H1 (cell line): ENCODE measurements at regions not wholly inside any gene's neighbourhood (a gene's known extent, or its start where the extent isn't known, plus 50 kb on each side); places are given as distances from the start of the nearest gene placed in this dataset.

Source experiments
- CTCF ChIA-PET: fragments of 300-600 bp; sonication (Branson Sonifier 250); formaldehyde crosslinking; loops from one replicate; lab custom pipeline; 2021; ENCODE audit not compliant: partially characterized antibody; lab: Charles Lee
- POLR2A ChIA-PET: fragments of 300-600 bp; sonication (Branson Sonifier 250); formaldehyde crosslinking; loops from one replicate; lab custom pipeline; 2021; ENCODE audit warnings: inconsistent platforms; ENCODE audit not compliant: partially characterized antibody; lab: Charles Lee
- DNase-seq, 2 experiments: peaks; one replicate each; pipeline versions ENCODE4 v3.0.0 to v3.0.0-alpha.2; 2010 to 2022; ENCODE audit warnings: low spot score in 2 of 2, low read depth in 1 of 2, mixed read lengths in 1 of 2
- FAIRE-seq: peaks from 2 replicates; lab custom pipeline; 2011; peaks lifted over from hg19 to GRCh38; lab: Jason Lieb, UNC
- H2AFZ ChIP-seq: 2 replicates; pipeline ENCODE4 v1.8.1; 2012; ENCODE audit warnings: low read length, inconsistent platforms
- H2AK5ac ChIP-seq: 2 replicates; pipeline ENCODE4 v1.6.1; 2013; ENCODE audit warnings: low read depth, low read length
- H2BK120ac ChIP-seq: replicated peaks from 2 replicates; pipeline ENCODE3; 2013; ENCODE audit warnings: low read depth, low read length, inconsistent platforms
- H2BK12ac ChIP-seq: 2 replicates; pipeline ENCODE4 v1.6.1; 2013; ENCODE audit warnings: low read depth, low read length
- H2BK15ac ChIP-seq: 2 replicates; pipeline ENCODE4 v1.6.1; 2013; ENCODE audit warnings: low read length
- H2BK20ac ChIP-seq: 2 replicates; pipeline ENCODE4 v1.6.1; 2013; ENCODE audit warnings: low read length
- H2BK5ac ChIP-seq: 2 replicates; pipeline ENCODE4 v1.6.1; 2013; ENCODE audit warnings: low read depth, low read length
- H3K14ac ChIP-seq: 2 replicates; pipeline ENCODE4 v1.6.1; 2013; ENCODE audit warnings: inconsistent platforms; ENCODE audit not compliant: insufficient read length
- H3K18ac ChIP-seq: 2 replicates; pipeline ENCODE4 v1.6.1; 2013; ENCODE audit warnings: low read length; ENCODE audit errors: extremely low read depth
- H3K23ac ChIP-seq: 2 replicates; pipeline ENCODE4 v1.6.1; 2013; ENCODE audit warnings: inconsistent platforms; ENCODE audit not compliant: insufficient read length
- H3K23me2 ChIP-seq: 2 replicates; pipeline ENCODE4 v1.6.1; 2013; ENCODE audit warnings: low read depth, low read length
- H3K27ac ChIP-seq: 2 replicates; pipeline ENCODE4 v1.6.1; 2011; ENCODE audit warnings: low read depth, low read length, inconsistent platforms
- H3K27me3 ChIP-seq, 4 experiments: replicated peaks in 1 of 4; 1 replicate in 1 of 4; 2 replicates in 3 of 4; pipeline versions ENCODE4 v1.6.1 to v1.8.1; 2011 to 2013; ENCODE audit warnings: low read length in 3 of 4, mild to moderate bottlenecking in 3 of 4, inconsistent platforms in 2 of 4, mixed read lengths in 2 of 4, moderate library complexity in 1 of 4; ENCODE audit not compliant: control insufficient read depth in 3 of 4, insufficient read depth in 3 of 4; ENCODE audit errors: extremely low read depth in 1 of 4
- H3K36me3 ChIP-seq, 4 experiments: 2 replicates each; pipeline versions ENCODE4 v1.6.1 to v1.8.1; 2011 to 2013; ENCODE audit warnings: mild to moderate bottlenecking in 4 of 4, low read length in 3 of 4, moderate library complexity in 2 of 4, control low read depth in 1 of 4, inconsistent platforms in 1 of 4; ENCODE audit not compliant: insufficient read depth in 4 of 4, control insufficient read depth in 2 of 4
- H3K4ac ChIP-seq: replicated peaks from 2 replicates; pipeline ENCODE3; 2013; ENCODE audit warnings: low read length, low read depth, mixed read lengths, inconsistent platforms; ENCODE audit not compliant: insufficient read length
- H3K4me1 ChIP-seq, 4 experiments: replicated peaks in 1 of 4; 1 replicate in 1 of 4; 2 replicates in 3 of 4; pipeline versions ENCODE4 v1.6.1 to v1.8.1; 2011 to 2013; ENCODE audit warnings: low read length in 3 of 4, inconsistent platforms in 2 of 4, mixed read lengths in 1 of 4; ENCODE audit not compliant: insufficient read depth in 4 of 4, control insufficient read depth in 3 of 4
- H3K4me2 ChIP-seq, 2 experiments: 2 replicates each; pipeline versions ENCODE4 v1.6.1 to v1.8.1; 2011 to 2013; ENCODE audit warnings: low read depth in 2 of 2, low read length in 2 of 2, control low read depth in 1 of 2, inconsistent platforms in 1 of 2, mild to moderate bottlenecking in 1 of 2; ENCODE audit not compliant: insufficient read depth in 1 of 2
- H3K4me3 ChIP-seq, 4 experiments: fragments of 200-600, 300-600 bp in 1 of 4; sonication (generic), shearing (Covaris generic), sonication (Bioruptor Twin) in 1 of 4; 2 replicates each; pipeline versions ENCODE4 v1.5.1 to v1.8.1; 2011 to 2016; ENCODE audit warnings: low read length in 4 of 4, low read depth in 3 of 4, control low read depth in 2 of 4, inconsistent platforms in 2 of 4, mild to moderate bottlenecking in 2 of 4, mixed read lengths in 1 of 4, moderate library complexity in 1 of 4; ENCODE audit not compliant: insufficient read depth in 2 of 4; ENCODE audit errors: extremely low read depth in 1 of 4
- H3K56ac ChIP-seq: replicated peaks from 2 replicates; pipeline ENCODE3; 2013; ENCODE audit warnings: low read depth, mild to moderate bottlenecking, mixed read lengths, low read length, inconsistent platforms; ENCODE audit not compliant: insufficient read length
- H3K79me1 ChIP-seq: 2 replicates; pipeline ENCODE4 v1.6.1; 2013; ENCODE audit warnings: low read depth, low read length, control low read depth
- H3K79me2 ChIP-seq, 2 experiments: 2 replicates each; pipeline versions ENCODE4 v1.6.1 to v1.8.1; 2012 to 2013; ENCODE audit warnings: low read length in 2 of 2, mild to moderate bottlenecking in 2 of 2, inconsistent platforms in 1 of 2; ENCODE audit not compliant: insufficient read depth in 2 of 2, control insufficient read depth in 1 of 2
- H3K9ac ChIP-seq, 4 experiments: replicated peaks in 1 of 4; 1 replicate in 1 of 4; 2 replicates in 3 of 4; pipeline versions ENCODE4 v1.6.1 to v1.8.1; 2011 to 2013; ENCODE audit warnings: low read depth in 3 of 4, low read length in 3 of 4, control low read depth in 2 of 4, mild to moderate bottlenecking in 2 of 4, moderate library complexity in 2 of 4, inconsistent platforms in 1 of 4; ENCODE audit errors: extremely low read depth in 1 of 4
- H3K9me3 ChIP-seq, 2 experiments: 2 replicates each; pipeline versions ENCODE4 v1.6.1 to v1.8.1; 2012 to 2013; ENCODE audit warnings: mild to moderate bottlenecking in 2 of 2, moderate library complexity in 2 of 2, control low read depth in 1 of 2, inconsistent platforms in 1 of 2, low read depth in 1 of 2, low read length in 1 of 2, mixed read lengths in 1 of 2; ENCODE audit not compliant: insufficient read depth in 2 of 2
- H4K20me1 ChIP-seq, 2 experiments: replicated peaks in 1 of 2; 2 replicates each; pipeline versions ENCODE3 to v1.8.1; 2011 to 2013; ENCODE audit warnings: inconsistent platforms in 2 of 2, low read length in 2 of 2, mild to moderate bottlenecking in 1 of 2; ENCODE audit not compliant: insufficient read depth in 2 of 2, control insufficient read depth in 1 of 2
- H4K5ac ChIP-seq: 2 replicates; pipeline ENCODE4 v1.6.1; 2013; ENCODE audit warnings: low read length, low read depth, mixed read lengths, inconsistent platforms; ENCODE audit not compliant: insufficient read length
- H4K8ac ChIP-seq: 2 replicates; pipeline ENCODE4 v1.8.0; 2013; ENCODE audit warnings: mild to moderate bottlenecking, moderate library complexity, low read length, inconsistent platforms; ENCODE audit not compliant: insufficient read depth; ENCODE audit errors: extremely low read depth
- H4K91ac ChIP-seq: replicated peaks from 2 replicates; pipeline ENCODE3; 2013; ENCODE audit warnings: low read length, mixed read lengths, inconsistent platforms; ENCODE audit not compliant: insufficient read length
- CREB1 ChIP-seq: IDR thresholded peaks from 2 replicates; pipeline ENCODE4 v1.6.1; 2012; ENCODE audit warnings: inconsistent platforms
- GABPA ChIP-seq: IDR thresholded peaks from 2 replicates; pipeline ENCODE4 v1.6.1; 2011; ENCODE audit warnings: mild to moderate bottlenecking, low read length, moderate library complexity, borderline replicate concordance; ENCODE audit not compliant: insufficient read depth
- KDM4A ChIP-seq: IDR thresholded peaks from one replicate; pipeline ENCODE4 v1.7.1; 2012; ENCODE audit warnings: low read depth, mild to moderate bottlenecking, moderate library complexity, low read length, inconsistent platforms; ENCODE audit not compliant: severe bottlenecking
- POU5F1 ChIP-seq: IDR thresholded peaks from 2 replicates; pipeline ENCODE4 v1.6.1; 2011; ENCODE audit warnings: low read depth, mild to moderate bottlenecking, low read length, moderate library complexity
- RXRA ChIP-seq: IDR thresholded peaks from 2 replicates; pipeline ENCODE4 v1.6.1; 2011; ENCODE audit warnings: low read depth, mild to moderate bottlenecking, low read length, moderate library complexity; ENCODE audit not compliant: insufficient read depth
- SIX5 ChIP-seq: IDR thresholded peaks from 2 replicates; pipeline ENCODE4 v1.6.1; 2011; ENCODE audit warnings: mild to moderate bottlenecking, low read depth, low read length
- SP4 ChIP-seq: IDR thresholded peaks from 2 replicates; pipeline ENCODE4 v1.6.1; 2012; ENCODE audit warnings: low read length, inconsistent platforms
- TAF1 ChIP-seq: IDR thresholded peaks from 2 replicates; pipeline ENCODE4 v1.6.1; 2011; ENCODE audit warnings: mild to moderate bottlenecking, low read depth, low read length
- TBP ChIP-seq: IDR thresholded peaks from 2 replicates; pipeline ENCODE4 v1.6.1; 2011; ENCODE audit warnings: low read depth, low read length, improper control_type of control experiment
- TEAD4 ChIP-seq: IDR thresholded peaks from 2 replicates; pipeline ENCODE4 v1.6.1; 2012; ENCODE audit warnings: low read depth, low read length, inconsistent platforms, mixed read lengths
- WGBS, 2 experiments: shearing (Covaris generic) in 1 of 2; methylation state at CpG; one replicate each; pipeline versions ENCODE4 v1.1.6 to v1.1.7; 2013 to 2015; ENCODE audit warnings: low lambda C conversion rate in 2 of 2, mixed read lengths in 2 of 2, inconsistent platforms in 1 of 2, low coverage in 1 of 2, missing lambda C conversion rate in 1 of 2; ENCODE audit not compliant: insufficient replicate concordance in 2 of 2, insufficient coverage in 1 of 2, insufficient read length in 1 of 2; ENCODE audit errors: extremely low coverage in 1 of 2, missing lambda C conversion rate in 1 of 2; 5-methylcytosine and 5-hydroxymethylcytosine counted together
- TF ChIP-seq, protein P1 (sequence below): IDR thresholded peaks from 2 replicates; pipeline ENCODE4 v1.6.1; 2012; ENCODE audit warnings: low read length, inconsistent platforms
- TF ChIP-seq, protein P2 (sequence below): IDR thresholded peaks from 2 replicates; pipeline ENCODE4 v1.6.1; 2012; ENCODE audit warnings: inconsistent platforms

DNA sequence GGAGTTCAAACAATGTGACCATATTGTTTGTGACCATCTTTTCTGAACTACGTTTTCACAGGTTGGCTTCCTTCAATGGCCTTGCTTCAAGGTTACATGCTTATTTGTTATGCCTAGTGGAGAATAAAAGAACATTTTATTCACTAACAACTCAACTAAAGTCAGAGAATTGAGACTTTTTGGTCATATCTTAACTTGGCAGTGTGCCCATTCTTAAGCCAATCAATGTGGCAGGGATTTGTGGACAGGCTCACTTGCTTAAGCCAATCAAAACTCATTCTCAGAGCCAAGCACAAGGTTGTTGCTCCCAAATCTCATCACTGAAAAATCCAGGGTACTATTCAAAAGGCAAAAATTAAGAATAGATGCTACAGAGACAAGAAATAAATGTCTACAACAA, 455.8 kb upstream of the FAT3 start:
- Histone ChIP-seq H3K4me1 (no peaks in the 10 kb centered on the region), H3K56ac (no peak overlapping the region), H2AK5ac (no peak overlapping the region), H3K23ac (no peak overlapping the region), H3K79me2 (no peaks in the 10 kb centered on the region), H3K9me3 (no peaks in the 10 kb centered on the region), H3K14ac (no peak overlapping the region)
- POLR2A ChIA-PET: no interaction called here
- DNase-seq: no peak
- no peak for TF ChIP-seq TEAD4
- TF ChIP-seq, protein P1, sequence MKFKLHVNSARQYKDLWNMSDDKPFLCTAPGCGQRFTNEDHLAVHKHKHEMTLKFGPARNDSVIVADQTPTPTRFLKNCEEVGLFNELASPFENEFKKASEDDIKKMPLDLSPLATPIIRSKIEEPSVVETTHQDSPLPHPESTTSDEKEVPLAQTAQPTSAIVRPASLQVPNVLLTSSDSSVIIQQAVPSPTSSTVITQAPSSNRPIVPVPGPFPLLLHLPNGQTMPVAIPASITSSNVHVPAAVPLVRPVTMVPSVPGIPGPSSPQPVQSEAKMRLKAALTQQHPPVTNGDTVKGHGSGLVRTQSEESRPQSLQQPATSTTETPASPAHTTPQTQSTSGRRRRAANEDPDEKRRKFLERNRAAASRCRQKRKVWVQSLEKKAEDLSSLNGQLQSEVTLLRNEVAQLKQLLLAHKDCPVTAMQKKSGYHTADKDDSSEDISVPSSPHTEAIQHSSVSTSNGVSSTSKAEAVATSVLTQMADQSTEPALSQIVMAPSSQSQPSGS: no peak
- TF ChIP-seq, protein P2, sequence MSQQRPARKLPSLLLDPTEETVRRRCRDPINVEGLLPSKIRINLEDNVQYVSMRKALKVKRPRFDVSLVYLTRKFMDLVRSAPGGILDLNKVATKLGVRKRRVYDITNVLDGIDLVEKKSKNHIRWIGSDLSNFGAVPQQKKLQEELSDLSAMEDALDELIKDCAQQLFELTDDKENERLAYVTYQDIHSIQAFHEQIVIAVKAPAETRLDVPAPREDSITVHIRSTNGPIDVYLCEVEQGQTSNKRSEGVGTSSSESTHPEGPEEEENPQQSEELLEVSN: no peak
- TF ChIP-seq TAF1: no peak
- TF ChIP-seq CREB1: no peak
- no peak for TF ChIP-seq RXRA
- TF ChIP-seq GABPA: no peak
- TF ChIP-seq POU5F1: no peak
- TF ChIP-seq SP4: no peak
- no peak for TF ChIP-seq TBP
- no peak for TF ChIP-seq SIX5
- TF ChIP-seq KDM4A: no peak
- TF ChIP-seq, all 59 proteins: peak for 0
- peak overlapping the region; percentile 70; the same call in 1 of the 2 replicates for H2AFZ ChIP-seq
- H3K4me2 ChIP-seq: no peak overlapping the region
- H4K5ac ChIP-seq: no peak overlapping the region
- no peaks in the 10 kb centered on the region for H3K23me2 ChIP-seq
- no peaks in the 10 kb centered on the region for H3K27me3 ChIP-seq
- no peak overlapping the region for H3K4me3 ChIP-seq
- H3K9ac ChIP-seq: no peak overlapping the region
- no peak for FAIRE-seq
- no peak overlapping the region for H3K27ac ChIP-seq
- H2BK12ac ChIP-seq: no peak overlapping the region
- H2BK15ac ChIP-seq: no peak overlapping the region
- H4K20me1 ChIP-seq: no peaks in the 10 kb centered on the region
- no peak overlapping the region for H3K18ac ChIP-seq
- CTCF ChIA-PET: interaction anchor here (1.2 kb wide), 1 partner anchor 302 kb away, joined by 3 read pairs; no protein-coding TSS in a partner anchor
- no peaks in the 10 kb centered on the region for H3K79me1 ChIP-seq
- WGBS, 2 experiments: 100% methylated on average over 1 of the region's 1 CpG; no CpG with 5 or more reads in 1 of the 2 experiments
- H2BK20ac ChIP-seq: no peak overlapping the region
- no peak overlapping the region for H2BK5ac ChIP-seq
- no peak overlapping the region for H4K91ac ChIP-seq
- H2BK120ac ChIP-seq: no peak overlapping the region
- H3K36me3 ChIP-seq: no peaks in the 10 kb centered on the region
- H3K4ac ChIP-seq: no peak overlapping the region
- no peak overlapping the region for H4K8ac ChIP-seq
